ENCODE measurements at regions not wholly inside any gene's neighbourhood (a gene's known extent, or its start where the extent isn't known, plus 50 kb on each side); places are given as distances from the start of the nearest gene placed in this dataset.

DNA sequence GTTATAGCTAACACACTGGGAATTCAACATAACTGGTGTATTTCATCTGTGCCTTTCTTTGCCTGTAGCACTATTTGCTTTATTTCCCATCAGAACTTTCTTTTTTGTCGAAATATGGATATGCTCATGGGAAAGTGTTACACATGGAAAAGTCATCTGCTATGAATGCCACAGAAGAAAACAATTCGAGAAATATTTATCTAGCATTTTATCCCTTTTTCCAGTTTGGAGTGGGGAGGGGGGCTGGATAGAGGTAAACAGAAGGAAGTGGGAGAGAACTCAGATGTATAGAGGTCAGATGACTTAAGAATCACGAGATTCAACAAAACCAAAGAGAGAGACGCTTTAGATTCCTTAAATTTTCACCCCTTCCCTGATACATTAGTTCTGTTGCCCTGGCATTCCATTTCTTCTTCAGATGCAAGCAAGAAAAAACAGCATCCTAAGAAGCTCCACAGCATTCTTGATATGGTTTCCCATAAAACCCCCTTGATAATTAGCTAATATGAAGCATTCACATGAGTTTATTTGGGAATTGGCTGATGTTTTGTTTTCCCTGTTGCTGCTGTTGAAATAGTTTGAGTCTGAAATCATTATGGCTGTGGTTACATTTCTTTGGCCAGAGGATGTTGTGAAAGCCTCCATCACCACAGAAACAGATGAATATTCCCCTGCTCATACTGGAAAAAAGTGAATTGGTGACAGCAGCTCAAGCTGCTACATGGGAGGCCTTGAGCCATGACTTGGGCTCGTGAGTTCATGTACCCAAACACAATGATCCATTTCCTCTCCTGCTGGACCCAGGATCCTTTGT, 335.8 kb upstream of the DAB2 start:
- H4K20me1 ChIP-seq (ENCODE audit: insufficient read depth, low read length), result no peaks in the 10 kb centered on the region
- no peaks in the 10 kb centered on the region for H3K4me1 ChIP-seq (ENCODE audit: insufficient read depth, low read length, severe bottlenecking)
- H3F3A ChIP-seq (ENCODE audit: insufficient read depth, low read length), result no peaks in the 10 kb centered on the region
- H3K4me3 ChIP-seq (ENCODE audit: low read depth, low read length, poor library complexity, severe bottlenecking), result no peak overlapping the region
- no peaks in the 10 kb centered on the region for H3K9me2 ChIP-seq (ENCODE audit: low read depth, low read length)
- no peaks in the 10 kb centered on the region for H3K9me3 ChIP-seq (ENCODE audit: low read length)
- no peaks in the 10 kb centered on the region for H3K36me3 ChIP-seq (ENCODE audit: insufficient read depth, low read length)
- H3K79me2 ChIP-seq (ENCODE audit: insufficient read depth, low read length), result no peaks in the 10 kb centered on the region
- no peak overlapping the region for H3K9ac ChIP-seq (ENCODE audit: low read length)
- TF ChIP-seq CTCF (IDR thresholded peaks at IDR 0.05; ENCODE audit: low read length) (no peak), EZH2 (IDR thresholded peaks at IDR 0.05; ENCODE audit: borderline replicate concordance, low read length) (no peak)
- H2AFZ ChIP-seq (ENCODE audit: low read length), result no peak overlapping the region
- H3K4me2 ChIP-seq (ENCODE audit: low read length), result no peak overlapping the region
- no peak overlapping the region for H3K27ac ChIP-seq (ENCODE audit: low read depth, low read length, poor library complexity, severe bottlenecking)
- no peaks in the 10 kb centered on the region for H3K27me3 ChIP-seq (ENCODE audit: insufficient read depth, low read length)

DNA sequence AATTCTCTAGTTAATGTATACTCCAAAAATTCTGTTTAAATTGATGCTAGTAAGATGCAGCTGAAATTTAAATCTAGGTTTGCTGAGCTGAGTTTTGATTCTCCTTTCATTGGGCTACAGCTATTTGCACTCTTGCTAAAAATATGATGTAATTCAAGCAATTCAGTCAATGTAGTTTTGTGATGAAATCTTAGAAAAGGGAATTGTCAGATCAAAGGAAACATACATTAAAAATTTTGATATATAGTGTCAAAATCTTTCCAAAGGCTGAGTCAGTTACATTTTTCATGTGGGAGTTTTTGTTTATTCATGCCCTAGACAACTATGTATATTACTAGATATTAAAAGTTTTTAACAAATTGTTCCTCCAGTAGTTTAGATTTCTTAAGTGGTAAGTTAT, 334.9 kb upstream of the DAB2 start:
- Histone ChIP-seq H3K9me2 (ENCODE audit: low read depth, low read length) (no peaks in the 10 kb centered on the region), H2AFZ (ENCODE audit: low read length) (no peak overlapping the region), H3K4me3 (ENCODE audit: low read depth, low read length, poor library complexity, severe bottlenecking) (no peak overlapping the region), H3K27ac (ENCODE audit: low read depth, low read length, poor library complexity, severe bottlenecking) (no peak overlapping the region), H3K9me3 (ENCODE audit: low read length) (no peaks in the 10 kb centered on the region), H3K4me2 (ENCODE audit: low read length) (no peak overlapping the region), H3K4me1 (ENCODE audit: insufficient read depth, low read length, severe bottlenecking) (no peaks in the 10 kb centered on the region), H3F3A (ENCODE audit: insufficient read depth, low read length) (no peaks in the 10 kb centered on the region), H3K79me2 (ENCODE audit: insufficient read depth, low read length) (no peaks in the 10 kb centered on the region), H3K9ac (ENCODE audit: low read length) (no peak overlapping the region), H3K36me3 (ENCODE audit: insufficient read depth, low read length) (no peaks in the 10 kb centered on the region), H3K27me3 (ENCODE audit: insufficient read depth, low read length) (no peaks in the 10 kb centered on the region), H4K20me1 (ENCODE audit: insufficient read depth, low read length) (no peaks in the 10 kb centered on the region)
- TF ChIP-seq EZH2 (IDR thresholded peaks at IDR 0.05; ENCODE audit: borderline replicate concordance, low read length) (no peak), CTCF (IDR thresholded peaks at IDR 0.05; ENCODE audit: low read length) (no peak)

GRCh38 chr5:39758426-39758825, 333.6 kb upstream of the DAB2 start:
- TF ChIP-seq CTCF (IDR thresholded peaks at IDR 0.05; ENCODE audit: low read length) (no peak), EZH2 (IDR thresholded peaks at IDR 0.05; ENCODE audit: borderline replicate concordance, low read length) (no peak)
- Histone ChIP-seq H3K27me3 (ENCODE audit: insufficient read depth, low read length) (no peaks in the 10 kb centered on the region), H3F3A (ENCODE audit: insufficient read depth, low read length) (no peaks in the 10 kb centered on the region), H3K27ac (ENCODE audit: low read depth, low read length, poor library complexity, severe bottlenecking) (no peak overlapping the region), H3K36me3 (ENCODE audit: insufficient read depth, low read length) (no peaks in the 10 kb centered on the region), H3K4me1 (ENCODE audit: insufficient read depth, low read length, severe bottlenecking) (no peaks in the 10 kb centered on the region), H3K79me2 (ENCODE audit: insufficient read depth, low read length) (no peaks in the 10 kb centered on the region), H3K9me2 (ENCODE audit: low read depth, low read length) (no peaks in the 10 kb centered on the region), H3K9ac (ENCODE audit: low read length) (no peak overlapping the region), H3K4me3 (ENCODE audit: low read depth, low read length, poor library complexity, severe bottlenecking) (no peak overlapping the region), H3K4me2 (ENCODE audit: low read length) (no peak overlapping the region), H3K9me3 (ENCODE audit: low read length) (no peaks in the 10 kb centered on the region), H2AFZ (ENCODE audit: low read length) (no peak overlapping the region), H4K20me1 (ENCODE audit: insufficient read depth, low read length) (no peaks in the 10 kb centered on the region)
